Loucy (cell line): ENCODE measurements at regions not wholly inside any gene's neighbourhood (a gene's known extent, or its start where the extent isn't known, plus 50 kb on each side); places are given as distances from the start of the nearest gene placed in this dataset.

ENCODE experiments used
- H2AFZ ChIP-seq: fragments of 200-600 bp; sonication (generic); 2 replicates; pipeline ENCODE4 v1.6.0; 2016; ENCODE audit warnings: antibody characterized with exemption, mild to moderate bottlenecking, low read length, moderate library complexity
- H3F3A ChIP-seq: fragments of 200-600 bp; 2 replicates; pipeline ENCODE4 v1.6.0; 2016; ENCODE audit warnings: antibody characterized with exemption, low read depth, mild to moderate bottlenecking
- H3K27me3 ChIP-seq: fragments of 200-600 bp; sonication (generic); 2 replicates; pipeline ENCODE4 v1.6.1; 2014; ENCODE audit warnings: low read length, mild to moderate bottlenecking; ENCODE audit not compliant: insufficient read depth, poor library complexity, severe bottlenecking
- H3K36me3 ChIP-seq: fragments of 200-600 bp; sonication (generic); 2 replicates; pipeline ENCODE4 v1.6.1; 2016; ENCODE audit warnings: low read length; ENCODE audit not compliant: insufficient read depth
- H3K4me1 ChIP-seq: fragments of 200-600 bp; sonication (generic); 2 replicates; pipeline ENCODE4 v1.5.1; 2014; ENCODE audit warnings: low read length, mild to moderate bottlenecking; ENCODE audit not compliant: insufficient read depth, poor library complexity, severe bottlenecking
- H3K4me2 ChIP-seq: fragments of 200-600 bp; sonication (generic); 2 replicates; pipeline ENCODE4 v1.6.0; 2014; ENCODE audit warnings: antibody characterized with exemption, low read length, low read depth, mild to moderate bottlenecking; ENCODE audit not compliant: poor library complexity, severe bottlenecking
- H3K4me3 ChIP-seq: fragments of 200-600 bp; sonication (generic); 2 replicates; pipeline ENCODE4 v1.5.1; 2014; ENCODE audit warnings: low read length, mild to moderate bottlenecking, mixed read lengths; ENCODE audit not compliant: poor library complexity, severe bottlenecking
- H3K79me2 ChIP-seq: fragments of 200-600 bp; sonication (generic); 2 replicates; pipeline ENCODE4 v1.6.1; 2014; ENCODE audit warnings: low read length; ENCODE audit not compliant: insufficient read depth
- H3K9ac ChIP-seq: fragments of 200-600 bp; sonication (generic); 2 replicates; pipeline ENCODE4 v1.6.0; 2014; ENCODE audit warnings: mild to moderate bottlenecking, low read depth, low read length, moderate library complexity; ENCODE audit not compliant: poor library complexity, severe bottlenecking
- H3K9me2 ChIP-seq: fragments of 200-600 bp; sonication (generic); replicated peaks from 2 replicates; pipeline ENCODE4 v1.6.1; 2016; ENCODE audit warnings: low read depth, low read length, mixed read lengths
- H3K9me3 ChIP-seq: fragments of 200-600 bp; sonication (generic); 2 replicates; pipeline ENCODE4 v1.6.1; 2014; ENCODE audit warnings: mild to moderate bottlenecking, antibody characterized with exemption, low read length, low read depth; ENCODE audit not compliant: insufficient read depth
- H4K20me1 ChIP-seq: fragments of 200-600 bp; sonication (generic); 2 replicates; pipeline ENCODE4 v1.6.0; 2014; ENCODE audit warnings: antibody characterized with exemption, low read length, mild to moderate bottlenecking; ENCODE audit not compliant: insufficient read depth, poor library complexity, severe bottlenecking
- EZH2phosphoT487 ChIP-seq: fragments of 200-600 bp; IDR thresholded peaks from 2 replicates; pipeline ENCODE4 v1.6.1; 2018; ENCODE audit warnings: antibody characterized with exemption, mild to moderate bottlenecking, moderate library complexity, borderline replicate concordance
- TF ChIP-seq, protein P1 (sequence below): fragments of 200-600 bp; sonication (generic); conservative IDR thresholded peaks from 2 replicates; pipeline ENCODE4 v1.5.1; 2014; ENCODE audit warnings: mild to moderate bottlenecking, antibody characterized with exemption, low read length

DNA sequence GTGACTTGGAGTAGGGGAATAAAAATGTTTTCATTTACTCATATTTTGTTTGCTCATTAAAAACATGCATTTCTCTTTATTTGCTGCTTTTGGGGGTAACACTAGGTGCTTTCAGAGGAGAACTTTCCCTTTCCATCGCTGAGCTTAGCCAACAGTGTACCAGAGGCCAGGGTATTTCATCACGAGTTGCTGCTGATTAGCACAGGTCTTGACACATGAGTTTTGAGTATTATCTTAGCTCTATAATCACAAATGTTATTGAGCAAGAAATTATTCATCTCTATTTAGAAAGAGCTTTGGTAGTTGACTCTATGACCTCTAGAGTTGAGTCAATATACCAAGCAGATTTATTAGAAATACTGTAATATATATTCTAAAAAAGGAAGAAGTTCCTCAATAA is 375.9 kb downstream of the NXPH1 start:
- Histone ChIP-seq H3F3A (no peaks in the 10 kb centered on the region), H4K20me1 (no peaks in the 10 kb centered on the region), H2AFZ (no peak overlapping the region), H3K4me1 (no peaks in the 10 kb centered on the region), H3K36me3 (no peaks in the 10 kb centered on the region), H3K4me2 (no peak overlapping the region), H3K79me2 (no peaks in the 10 kb centered on the region), H3K9me3 (no peaks in the 10 kb centered on the region), H3K27me3 (no peaks in the 10 kb centered on the region), H3K4me3 (no peak overlapping the region), H3K9ac (no peak overlapping the region), H3K9me2 (no peaks in the 10 kb centered on the region)
- no peak for TF ChIP-seq EZH2phosphoT487
- TF ChIP-seq, protein P1, sequence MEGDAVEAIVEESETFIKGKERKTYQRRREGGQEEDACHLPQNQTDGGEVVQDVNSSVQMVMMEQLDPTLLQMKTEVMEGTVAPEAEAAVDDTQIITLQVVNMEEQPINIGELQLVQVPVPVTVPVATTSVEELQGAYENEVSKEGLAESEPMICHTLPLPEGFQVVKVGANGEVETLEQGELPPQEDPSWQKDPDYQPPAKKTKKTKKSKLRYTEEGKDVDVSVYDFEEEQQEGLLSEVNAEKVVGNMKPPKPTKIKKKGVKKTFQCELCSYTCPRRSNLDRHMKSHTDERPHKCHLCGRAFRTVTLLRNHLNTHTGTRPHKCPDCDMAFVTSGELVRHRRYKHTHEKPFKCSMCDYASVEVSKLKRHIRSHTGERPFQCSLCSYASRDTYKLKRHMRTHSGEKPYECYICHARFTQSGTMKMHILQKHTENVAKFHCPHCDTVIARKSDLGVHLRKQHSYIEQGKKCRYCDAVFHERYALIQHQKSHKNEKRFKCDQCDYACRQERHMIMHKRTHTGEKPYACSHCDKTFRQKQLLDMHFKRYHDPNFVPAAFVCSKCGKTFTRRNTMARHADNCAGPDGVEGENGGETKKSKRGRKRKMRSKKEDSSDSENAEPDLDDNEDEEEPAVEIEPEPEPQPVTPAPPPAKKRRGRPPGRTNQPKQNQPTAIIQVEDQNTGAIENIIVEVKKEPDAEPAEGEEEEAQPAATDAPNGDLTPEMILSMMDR, result no peak

DNA sequence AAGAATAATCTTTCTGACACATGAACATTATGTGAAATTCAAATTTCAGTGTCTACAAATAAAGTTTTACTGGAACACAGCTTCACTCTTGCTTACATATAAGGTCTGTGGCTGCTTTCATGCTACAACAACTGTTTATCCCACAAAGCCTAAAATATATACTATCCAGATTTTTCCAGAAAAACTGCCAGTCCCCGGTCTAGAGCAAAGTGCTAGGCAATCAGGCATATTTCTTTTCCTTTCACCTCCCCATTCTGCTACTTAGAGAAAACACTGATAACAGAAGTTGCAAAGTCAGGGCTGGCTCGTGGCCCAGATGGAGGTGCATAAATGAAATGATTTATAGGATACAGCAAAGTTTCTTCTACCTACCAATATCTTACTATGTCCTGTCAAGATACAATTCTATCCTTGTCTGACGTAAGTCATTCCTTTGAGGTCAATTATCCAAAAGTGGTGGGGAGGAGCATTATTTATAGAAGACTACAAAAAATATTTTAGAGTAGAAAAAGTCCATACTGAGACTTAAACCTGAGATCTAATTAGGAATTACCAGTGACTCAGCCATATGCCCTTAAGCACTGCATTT is 384.1 kb downstream of the NXPH1 start:
- H3K9me2 ChIP-seq, result no peaks in the 10 kb centered on the region
- no peaks in the 10 kb centered on the region for H4K20me1 ChIP-seq
- H3K9me3 ChIP-seq, result no peaks in the 10 kb centered on the region
- no peaks in the 10 kb centered on the region for H3F3A ChIP-seq
- no peaks in the 10 kb centered on the region for H3K27me3 ChIP-seq
- no peak overlapping the region for H3K4me2 ChIP-seq
- H3K4me1 ChIP-seq, result no peaks in the 10 kb centered on the region
- no peak overlapping the region for H2AFZ ChIP-seq
- H3K36me3 ChIP-seq, result no peaks in the 10 kb centered on the region
- H3K4me3 ChIP-seq, result no peak overlapping the region
- TF ChIP-seq, protein P1, result no peak
- no peak for TF ChIP-seq EZH2phosphoT487
- H3K9ac ChIP-seq, result no peak overlapping the region
- H3K79me2 ChIP-seq, result no peaks in the 10 kb centered on the region

DNA sequence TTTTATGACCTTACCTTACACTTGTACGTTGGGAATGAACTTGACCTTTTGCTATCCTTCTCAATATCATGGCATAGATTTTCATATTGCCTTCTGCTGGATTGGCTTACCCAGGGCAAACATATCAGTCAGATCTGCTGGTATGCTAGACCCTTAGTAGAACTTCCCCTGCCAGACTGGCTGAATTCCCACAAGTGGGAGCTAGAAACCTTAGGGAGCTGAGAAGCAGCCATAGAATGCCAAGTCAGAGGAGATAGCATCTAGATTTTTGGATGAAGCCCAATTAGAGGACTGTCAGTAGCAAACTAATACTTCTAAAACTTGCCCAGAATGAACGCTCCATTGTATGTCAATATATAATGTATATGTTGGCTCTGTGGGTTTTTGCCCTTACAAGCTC is 385.0 kb downstream of the NXPH1 start:
- H3K9ac ChIP-seq, result no peak overlapping the region
- no peaks in the 10 kb centered on the region for H3K36me3 ChIP-seq
- H3K9me2 ChIP-seq, result no peaks in the 10 kb centered on the region
- H2AFZ ChIP-seq, result no peak overlapping the region
- H3K4me2 ChIP-seq, result no peak overlapping the region
- H3F3A ChIP-seq, result no peaks in the 10 kb centered on the region
- no peaks in the 10 kb centered on the region for H3K4me1 ChIP-seq
- TF ChIP-seq, protein P1, result no peak
- no peak for TF ChIP-seq EZH2phosphoT487
- no peaks in the 10 kb centered on the region for H3K9me3 ChIP-seq
- H3K79me2 ChIP-seq, result no peaks in the 10 kb centered on the region
- H3K27me3 ChIP-seq, result no peaks in the 10 kb centered on the region
- no peak overlapping the region for H3K4me3 ChIP-seq
- H4K20me1 ChIP-seq, result no peaks in the 10 kb centered on the region
